Duodenal mucosa (tissue), 2 donors: ENCODE measurements at regions not wholly inside any gene's neighbourhood (a gene's known extent, or its start where the extent isn't known, plus 50 kb on each side); places are given as distances from the start of the nearest gene placed in this dataset.

ENCODE experiments used
- H3K27ac ChIP-seq: one replicate; pipeline ENCODE4 v1.7.0; 2013; ENCODE audit warnings: low read depth, low read length
- H3K27me3 ChIP-seq, 2 donors: one replicate each; pipeline ENCODE4 v1.7.0; 2013; ENCODE audit warnings: low read length in 2 of 2, control low read depth in 1 of 2; ENCODE audit not compliant: insufficient read depth in 2 of 2, control insufficient read depth in 1 of 2
- H3K36me3 ChIP-seq, 2 donors: one replicate each; pipeline ENCODE4 v1.7.0; 2013; ENCODE audit warnings: low read length in 2 of 2, control low read depth in 1 of 2; ENCODE audit not compliant: insufficient read depth in 2 of 2, control insufficient read depth in 1 of 2
- H3K4me1 ChIP-seq, 2 donors: one replicate each; pipeline ENCODE4 v1.7.0; 2013; ENCODE audit warnings: low read length in 2 of 2, control low read depth in 1 of 2; ENCODE audit not compliant: insufficient read depth in 2 of 2, control insufficient read depth in 1 of 2
- H3K4me3 ChIP-seq, 2 donors: one replicate each; pipeline ENCODE4 v1.7.0; 2013; ENCODE audit warnings: low read length in 2 of 2, low read depth in 1 of 2
- H3K9ac ChIP-seq, 2 donors: one replicate each; pipeline ENCODE4 v1.7.0; 2013; ENCODE audit warnings: low read length in 2 of 2, low read depth in 1 of 2
- H3K9me3 ChIP-seq, 2 donors: one replicate each; pipeline ENCODE4 v1.7.0; 2013; ENCODE audit warnings: low read length in 2 of 2, control low read depth in 1 of 2; ENCODE audit not compliant: control insufficient read depth in 1 of 2

DNA sequence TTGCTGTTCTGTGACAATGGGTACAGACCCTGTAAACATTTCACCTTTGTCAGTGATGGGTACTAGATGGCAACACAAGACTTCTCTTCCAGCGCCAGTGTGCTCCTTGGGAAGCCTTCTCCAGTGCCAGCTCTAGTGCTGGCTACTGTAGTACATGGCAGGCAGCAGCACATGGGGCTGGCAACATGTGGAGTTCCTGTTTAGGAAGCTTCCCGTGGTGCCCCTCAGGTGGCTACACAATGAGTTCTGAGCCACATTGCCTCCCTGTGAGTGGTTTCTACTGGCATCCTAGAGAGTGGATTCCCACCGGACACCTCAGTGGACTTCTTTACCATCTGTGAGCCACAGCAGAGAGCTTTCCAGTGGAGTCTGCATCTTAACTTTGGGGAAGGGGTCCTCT lies 302.1 kb downstream of the CYRIA start:
- no peak overlapping the region for H3K4me3 ChIP-seq
- no peaks in the 10 kb centered on the region for H3K9me3 ChIP-seq
- H3K27ac ChIP-seq: no peak overlapping the region
- H3K36me3 ChIP-seq: no peaks in the 10 kb centered on the region
- H3K9ac ChIP-seq: no peak overlapping the region
- no peaks in the 10 kb centered on the region for H3K4me1 ChIP-seq
- no peaks in the 10 kb centered on the region for H3K27me3 ChIP-seq

- no peaks in the 10 kb centered on the region for H3K36me3 ChIP-seq
- H3K4me1 ChIP-seq: no peaks in the 10 kb centered on the region
- no peak overlapping the region for H3K27ac ChIP-seq
- no peak overlapping the region for H3K4me3 ChIP-seq
- H3K27me3 ChIP-seq: no peaks in the 10 kb centered on the region
- no peak overlapping the region for H3K9ac ChIP-seq
- H3K9me3 ChIP-seq: no peaks in the 10 kb centered on the region
Measured at GRCh38 chr2:16362611-16363010, 303.0 kb downstream of the CYRIA start.

- Histone ChIP-seq H3K36me3 (no peaks in the 10 kb centered on the region), H3K27me3 (no peaks in the 10 kb centered on the region), H3K4me1 (no peaks in the 10 kb centered on the region), H3K9me3 (peaks cover 0 to 2% of the 10 kb centered on the region in 2 donors), H3K9ac (no peak overlapping the region), H3K4me3 (no peak overlapping the region), H3K27ac (no peak overlapping the region)
Measured at GRCh38 chr2:16361261-16361995, 304.2 kb downstream of the CYRIA start.

GRCh38 chr2:16359961-16360360 lies 305.7 kb downstream of the CYRIA start:
- Histone ChIP-seq H3K4me3 (no peak overlapping the region), H3K27me3 (no peaks in the 10 kb centered on the region), H3K9ac (no peak overlapping the region), H3K4me1 (no peaks in the 10 kb centered on the region), H3K36me3 (no peaks in the 10 kb centered on the region), H3K27ac (no peak overlapping the region), H3K9me3 (peaks cover 0 to 2% of the 10 kb centered on the region in 2 donors)

DNA sequence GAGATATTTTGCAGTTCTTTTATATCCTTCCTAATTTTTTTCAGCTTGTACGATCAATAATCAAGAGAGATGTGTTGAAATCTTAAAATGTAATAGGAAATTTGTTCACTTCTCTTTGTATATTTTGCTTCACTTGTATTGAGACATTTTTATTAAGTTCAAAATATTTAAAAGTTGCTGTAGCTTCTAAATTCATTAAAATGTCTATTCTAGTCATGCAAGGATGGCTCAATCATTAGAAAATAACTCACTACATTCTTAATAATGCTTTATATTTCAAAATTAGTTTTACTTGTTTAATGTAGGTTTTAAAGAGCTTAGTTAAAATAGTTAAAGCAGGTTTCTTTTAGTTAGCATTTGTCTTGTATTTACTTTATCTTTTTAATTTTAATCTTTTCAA lies 308.4 kb downstream of the CYRIA start:
- Histone ChIP-seq H3K27me3 (no peaks in the 10 kb centered on the region), H3K4me1 (no peaks in the 10 kb centered on the region), H3K9me3 (peaks cover 0 to 2% of the 10 kb centered on the region in 2 donors), H3K36me3 (no peaks in the 10 kb centered on the region), H3K27ac (no peak overlapping the region), H3K9ac (no peak overlapping the region), H3K4me3 (no peak overlapping the region)

- no peak overlapping the region for H3K4me3 ChIP-seq
- no peaks in the 10 kb centered on the region for H3K27me3 ChIP-seq
- no peaks in the 10 kb centered on the region for H3K36me3 ChIP-seq
- no peaks in the 10 kb centered on the region for H3K4me1 ChIP-seq
- H3K9ac ChIP-seq: no peak overlapping the region
- no peak overlapping the region for H3K27ac ChIP-seq
- no peaks in the 10 kb centered on the region for H3K9me3 ChIP-seq
Measured at GRCh38 chr2:16351541-16351940, 314.1 kb downstream of the CYRIA start.

GRCh38 chr2:16351137-16351536 lies 314.5 kb downstream of the CYRIA start:
- Histone ChIP-seq H3K4me1 (no peaks in the 10 kb centered on the region), H3K9me3 (no peaks in the 10 kb centered on the region), H3K9ac (no peak overlapping the region), H3K27ac (no peak overlapping the region), H3K4me3 (no peak overlapping the region), H3K36me3 (no peaks in the 10 kb centered on the region), H3K27me3 (no peaks in the 10 kb centered on the region)

DNA sequence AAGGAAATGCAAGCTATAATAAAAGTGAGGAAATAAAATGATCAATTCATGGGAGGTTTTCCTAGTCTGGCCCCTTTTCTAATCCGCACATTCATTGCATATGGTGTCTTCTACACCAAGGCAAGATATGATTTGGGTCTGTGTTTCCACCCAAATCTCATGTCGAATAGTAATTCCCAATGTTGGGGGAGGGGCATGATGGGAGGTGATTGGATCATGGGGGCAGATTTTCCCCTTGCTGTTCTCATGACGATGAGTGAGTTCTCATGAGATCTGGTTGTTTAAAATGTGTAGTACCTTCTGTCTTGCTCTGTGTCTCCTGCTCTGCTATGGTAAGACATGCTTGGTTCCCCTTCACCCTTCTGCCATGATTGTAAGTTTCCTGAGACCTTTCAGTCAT lies 315.4 kb downstream of the CYRIA start:
- no peaks in the 10 kb centered on the region for H3K4me1 ChIP-seq
- no peaks in the 10 kb centered on the region for H3K27me3 ChIP-seq
- no peak overlapping the region for H3K27ac ChIP-seq
- no peak overlapping the region for H3K9ac ChIP-seq
- H3K36me3 ChIP-seq: no peaks in the 10 kb centered on the region
- H3K4me3 ChIP-seq: no peak overlapping the region
- no peaks in the 10 kb centered on the region for H3K9me3 ChIP-seq

DNA sequence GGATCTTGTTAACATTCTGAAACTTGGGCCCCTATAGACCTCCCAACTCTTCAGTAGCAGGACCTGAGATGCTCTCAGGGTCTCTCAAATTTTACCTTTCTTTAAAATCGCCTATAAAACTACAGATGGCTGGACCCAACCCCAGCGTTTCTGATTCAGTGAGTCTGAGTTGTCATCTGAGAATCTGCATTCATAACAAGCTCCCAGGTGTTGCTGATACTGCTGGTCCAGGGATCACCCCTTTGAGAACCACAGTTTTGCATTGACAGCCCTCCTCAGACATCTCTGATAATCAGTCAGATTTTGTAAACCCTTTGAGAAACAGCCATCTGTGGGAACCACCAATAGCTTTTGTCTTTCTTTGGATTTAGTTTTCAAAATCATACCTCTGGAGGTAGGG lies 315.8 kb downstream of the CYRIA start:
- Histone ChIP-seq H3K4me1 (no peaks in the 10 kb centered on the region), H3K9me3 (no peaks in the 10 kb centered on the region), H3K27me3 (no peaks in the 10 kb centered on the region), H3K27ac (no peak overlapping the region), H3K36me3 (no peaks in the 10 kb centered on the region), H3K4me3 (no peak overlapping the region), H3K9ac (no peak overlapping the region)

- Histone ChIP-seq H3K9me3 (no peaks in the 10 kb centered on the region), H3K4me3 (no peak overlapping the region), H3K9ac (no peak overlapping the region), H3K27me3 (no peaks in the 10 kb centered on the region), H3K4me1 (no peaks in the 10 kb centered on the region), H3K36me3 (no peaks in the 10 kb centered on the region), H3K27ac (no peak overlapping the region)
Measured at GRCh38 chr2:16348821-16349515, 316.7 kb downstream of the CYRIA start.
